GM21825 (cell line): ENCODE measurements at regions not wholly inside any gene's neighbourhood (a gene's known extent, or its start where the extent isn't known, plus 50 kb on each side); places are given as distances from the start of the nearest gene placed in this dataset.

Experiments used
- ATAC-seq: cut with Tn5 transposase; IDR thresholded peaks from one replicate; pipeline ENCODE4 v1.9.1; 2021; ENCODE audit warnings: mild to moderate bottlenecking, moderate library complexity; ENCODE audit not compliant: unreplicated experiment

DNA sequence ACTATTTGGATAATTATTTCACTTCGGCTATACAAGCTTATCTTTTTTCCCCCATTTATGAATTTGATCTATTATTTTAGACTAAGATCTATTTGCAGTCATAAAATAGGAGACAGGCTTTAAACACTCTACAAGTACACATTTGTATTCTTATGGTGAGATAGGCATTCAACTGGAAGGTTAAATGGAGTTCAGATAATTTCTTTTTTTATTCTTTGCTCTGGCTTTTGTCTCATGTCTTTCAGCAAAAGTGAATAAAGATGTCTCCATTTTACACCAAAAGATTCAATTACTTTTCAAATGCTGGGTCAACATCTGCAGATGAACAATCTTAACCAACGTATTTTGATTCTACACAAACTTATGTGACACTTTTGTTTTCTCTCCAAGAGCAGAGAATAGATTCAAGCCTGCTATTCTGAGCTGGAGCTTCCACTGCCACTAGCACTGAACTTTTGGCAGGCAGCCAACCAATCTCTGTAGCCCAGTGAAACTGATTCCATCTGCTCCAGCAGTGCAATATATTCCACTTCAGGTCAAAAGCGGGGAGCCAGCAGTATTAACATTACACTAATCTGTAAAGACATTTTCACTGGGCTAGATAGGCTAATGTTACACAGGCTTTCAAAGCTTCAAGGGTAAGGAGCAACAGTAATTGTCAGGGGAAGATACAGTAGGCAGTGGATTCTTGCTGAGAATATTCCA lies 452.0 kb upstream of the ZNF608 start:
- ATAC-seq: no peak

- no peak for ATAC-seq
These were observed 452.9 kb upstream of the ZNF608 start for GRCh38 chr5:125199373-125199772.

- no peak for ATAC-seq
These were observed 453.8 kb upstream of the ZNF608 start for GRCh38 chr5:125199968-125200865.

DNA sequence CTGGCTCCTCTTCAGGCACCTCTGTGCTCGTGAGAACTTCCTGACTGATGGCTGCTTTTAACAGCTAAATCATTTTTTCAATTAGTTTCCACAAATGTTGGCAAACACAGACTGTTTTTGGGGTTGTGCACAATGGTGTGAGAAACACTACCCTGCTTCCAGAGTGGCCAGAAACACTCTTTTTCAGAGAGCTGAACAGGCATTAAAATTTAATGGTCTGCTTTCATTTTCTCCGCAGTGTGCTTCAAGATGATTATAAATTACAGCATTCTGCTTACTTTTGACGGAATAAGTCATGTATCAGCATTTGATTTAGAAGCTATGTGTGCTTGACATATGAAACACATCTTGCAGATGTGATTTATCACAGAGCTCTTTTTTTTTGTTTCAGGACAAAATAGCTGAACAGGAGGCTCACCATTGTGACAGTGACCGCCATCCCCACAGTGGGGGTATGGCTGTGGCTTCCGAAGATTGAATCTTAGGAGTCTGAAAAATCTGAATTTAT lies 454.5 kb upstream of the ZNF608 start:
- ATAC-seq: no peak

DNA sequence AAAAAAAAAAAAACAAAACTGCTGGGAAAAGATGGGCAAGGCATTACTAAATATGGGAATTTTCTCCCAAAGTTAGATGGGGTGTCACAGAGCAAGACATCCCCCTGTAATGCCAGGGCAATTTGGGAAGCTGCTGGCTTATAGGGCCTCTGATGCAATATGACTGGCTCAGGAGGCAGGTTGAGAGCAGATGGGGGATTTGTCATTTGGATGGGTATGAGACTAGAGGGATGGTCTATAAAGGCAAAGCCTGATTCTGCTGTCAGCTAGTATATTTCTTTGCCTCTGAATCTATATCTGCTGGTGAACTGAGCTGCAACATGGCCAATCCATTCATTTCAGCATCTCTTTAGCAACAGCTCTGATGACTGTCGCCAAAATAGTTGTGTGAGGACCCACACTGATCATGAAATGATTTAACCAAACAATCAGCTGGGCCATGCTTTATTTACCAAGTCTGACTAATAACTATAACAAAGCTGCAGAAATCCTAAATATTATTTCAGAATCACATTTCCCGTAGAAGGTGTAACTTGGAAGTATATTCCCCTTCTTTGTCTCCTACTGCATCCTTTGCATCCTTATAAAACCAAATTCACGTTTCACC lies 455.1 kb upstream of the ZNF608 start:
- ATAC-seq: no peak

DNA sequence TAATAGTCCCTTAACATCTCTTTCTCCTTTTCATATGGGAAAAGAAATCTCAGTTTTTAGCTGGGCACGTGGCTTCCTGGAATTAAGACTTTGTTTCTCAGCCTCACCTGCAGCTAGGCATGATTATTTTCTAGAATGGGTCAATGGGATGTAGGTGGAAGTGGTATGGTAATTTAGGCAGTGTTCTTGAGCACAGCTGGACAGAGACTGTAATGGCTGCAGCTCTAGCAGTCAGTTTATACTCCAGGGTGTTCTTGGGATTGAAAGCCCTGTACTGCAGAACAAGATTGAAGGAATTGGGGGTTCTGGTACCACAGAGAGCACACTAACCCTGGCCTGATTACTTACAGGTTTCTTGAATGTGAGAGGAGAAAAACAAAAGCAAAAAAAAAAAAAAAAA lies 455.9 kb upstream of the ZNF608 start:
- no peak for ATAC-seq

GRCh38 chr5:125202871-125203438 lies 456.5 kb upstream of the ZNF608 start:
- ATAC-seq: no peak

GRCh38 chr5:125203912-125204311 lies 457.5 kb upstream of the ZNF608 start:
- no peak for ATAC-seq

- ATAC-seq: no peak
These were observed 459.3 kb upstream of the ZNF608 start for GRCh38 chr5:125205601-125206225.

GRCh38 chr5:125207856-125208255 lies 461.4 kb upstream of the ZNF608 start:
- ATAC-seq: no peak

GRCh38 chr5:125209650-125210049 lies 463.2 kb upstream of the ZNF608 start:
- no peak for ATAC-seq

- ATAC-seq: no peak
These were observed 464.0 kb upstream of the ZNF608 start for GRCh38 chr5:125210242-125210947.

GRCh38 chr5:125214080-125214479 lies 467.6 kb upstream of the ZNF608 start:
- ATAC-seq: no peak

GRCh38 chr5:125215593-125215992 lies 469.2 kb upstream of the ZNF608 start:
- ATAC-seq: no peak

DNA sequence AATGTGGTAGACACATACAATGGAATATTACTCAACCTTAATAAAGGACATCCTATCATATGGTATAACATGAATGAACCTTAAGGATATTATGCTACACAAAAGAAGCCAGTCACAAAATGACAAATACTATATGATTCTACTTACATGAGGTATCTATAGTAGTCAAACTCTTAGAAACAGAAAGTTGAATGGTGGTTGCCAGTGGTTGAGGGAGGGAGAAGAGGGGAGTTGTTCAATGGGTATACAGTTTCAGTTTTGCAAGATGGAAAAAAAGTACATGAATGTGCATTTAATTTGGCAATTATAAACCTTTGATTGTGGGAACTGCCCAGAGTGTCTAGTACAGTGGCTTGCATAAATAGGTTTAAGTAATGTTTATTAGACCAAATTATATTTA lies 473.3 kb upstream of the ZNF608 start:
- no peak for ATAC-seq

- ATAC-seq: no peak
These were observed 473.8 kb upstream of the ZNF608 start for GRCh38 chr5:125220284-125220683.

DNA sequence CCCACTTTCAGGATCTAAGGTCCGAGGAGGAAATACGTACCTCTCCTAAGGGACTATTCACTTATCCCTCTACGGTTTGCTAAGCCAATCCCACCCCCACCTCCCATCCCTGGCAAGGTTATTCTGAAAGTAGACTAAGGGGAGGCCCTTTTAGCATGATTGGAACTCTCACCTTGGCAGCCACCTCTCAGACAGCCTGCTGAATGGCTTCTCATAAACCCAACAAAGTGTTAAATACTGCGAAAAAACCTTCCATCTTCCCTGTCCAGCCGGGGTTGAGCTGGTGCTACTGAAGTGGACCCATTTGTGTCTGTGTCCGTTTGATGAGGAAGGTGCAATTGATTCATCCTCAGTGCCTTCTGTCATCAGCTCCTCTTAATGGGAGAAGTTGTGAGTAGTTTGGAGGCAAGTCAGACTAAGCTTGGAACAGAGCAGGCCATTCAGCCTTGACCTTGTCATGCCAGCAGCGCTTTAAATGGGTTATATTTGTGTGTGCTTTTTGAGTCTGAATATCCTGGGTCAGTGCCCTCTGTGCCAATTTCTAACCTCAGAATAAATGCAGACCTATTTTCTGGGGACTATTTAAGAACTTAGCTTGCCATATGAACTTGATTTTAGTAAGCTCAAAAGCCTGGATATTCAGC lies 476.3 kb upstream of the ZNF608 start:
- no peak for ATAC-seq

DNA sequence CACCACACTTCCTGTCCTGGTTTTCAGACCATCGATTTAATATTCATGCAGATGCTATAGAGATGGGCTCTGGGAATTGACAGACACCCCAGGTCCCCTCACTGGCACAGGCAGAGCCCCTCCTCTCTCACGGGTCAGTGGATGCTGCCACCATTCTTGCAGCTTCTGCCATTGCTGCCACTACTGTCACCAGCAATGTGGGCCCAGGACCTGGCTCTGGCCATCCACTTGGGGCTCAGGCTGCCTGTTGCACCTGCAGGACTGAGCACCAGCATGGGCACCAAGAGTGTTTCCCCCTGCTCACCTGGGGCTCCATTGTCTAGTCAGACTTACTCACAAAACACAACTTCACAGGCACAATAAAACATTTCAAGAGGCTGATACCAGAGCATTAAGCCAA lies 479.0 kb upstream of the ZNF608 start:
- ATAC-seq: no peak

- no peak for ATAC-seq
These were observed 480.4 kb upstream of the ZNF608 start for GRCh38 chr5:125226825-125227224.
